ENCODE measurements at regions not wholly inside any gene's neighbourhood (a gene's known extent, or its start where the extent isn't known, plus 50 kb on each side); places are given as distances from the start of the nearest gene placed in this dataset.

GRCh38 chr18:29430416-29430815, 1253.5 kb upstream of the CDH2 start:
- no peak for TF ChIP-seq CTCF (IDR thresholded peaks at IDR 0.05)
- no peak for TF ChIP-seq POLR2A (IDR thresholded peaks at IDR 0.05)
